ENCODE measurements at regions not wholly inside any gene's neighbourhood (a gene's known extent, or its start where the extent isn't known, plus 50 kb on each side); places are given as distances from the start of the nearest gene placed in this dataset.

- TF ChIP-seq GATA2 (IDR thresholded peaks at IDR 0.05; ENCODE audit: low read depth, low read length) (no peak), GATA3 (IDR thresholded peaks at IDR 0.05; ENCODE audit: low read depth, low read length) (no peak)
Observed at GRCh38 chr7:91573405-91573804, 307.1 kb downstream of the MTERF1 start.
